Fibroblast of peridontal ligament (primary cell): ENCODE measurements at regions not wholly inside any gene's neighbourhood (a gene's known extent, or its start where the extent isn't known, plus 50 kb on each side); places are given as distances from the start of the nearest gene placed in this dataset.
"Not testable (repeated sequence)": the region's sequence is repeated elsewhere in the genome, so short reads cannot be mapped to it uniquely, and the experiment has no call there.

Source experiments
- DNase-seq: peaks from one replicate; pipeline ENCODE4 v3.0.0-alpha.2; 2010; ENCODE audit errors: extremely low read depth

GRCh38 chr6:153984811-153985210 lies 54.2 kb upstream of the OPRM1 start:
- DNase-seq = no peak

GRCh38 chr6:153980171-153980570 lies 58.9 kb upstream of the OPRM1 start:
- DNase-seq = no peak

DNA sequence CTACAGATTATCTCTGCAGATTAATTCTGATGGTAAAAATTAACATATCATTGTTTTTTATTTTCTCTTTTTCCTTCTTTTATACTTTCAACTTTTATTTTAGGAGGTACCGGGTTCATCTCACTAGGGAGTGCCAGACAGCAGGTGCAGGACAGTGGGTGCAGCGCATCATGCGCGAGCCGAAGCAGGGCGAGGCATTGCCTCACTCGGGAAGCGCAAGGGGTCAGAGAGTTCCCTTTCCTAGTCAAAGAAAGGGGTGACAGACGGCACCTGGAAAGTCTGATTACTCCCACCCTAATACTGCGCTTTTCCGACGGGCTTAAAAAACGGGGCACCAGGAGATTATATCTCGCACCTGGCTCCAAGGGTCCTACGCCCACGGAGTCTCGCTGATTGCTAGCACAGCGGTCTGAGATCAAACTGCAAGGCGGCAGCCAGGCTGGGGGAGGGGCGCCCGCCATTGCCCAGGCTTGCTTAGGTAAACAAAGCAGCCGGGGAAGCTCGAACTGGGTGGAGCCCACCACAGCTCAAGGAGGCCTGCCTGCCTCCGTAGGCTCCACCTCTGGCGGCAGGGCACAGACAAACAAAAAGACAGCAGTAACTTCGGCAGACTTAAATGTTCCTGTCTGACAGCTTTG lies 60.0 kb upstream of the OPRM1 start:
- DNase-seq = not testable (repeated sequence)

GRCh38 chr6:153976921-153977693 lies 61.9 kb upstream of the OPRM1 start:
- peak; percentile 87 for DNase-seq

GRCh38 chr6:153966001-153966400 lies 73.0 kb upstream of the OPRM1 start:
- DNase-seq = no peak

DNA sequence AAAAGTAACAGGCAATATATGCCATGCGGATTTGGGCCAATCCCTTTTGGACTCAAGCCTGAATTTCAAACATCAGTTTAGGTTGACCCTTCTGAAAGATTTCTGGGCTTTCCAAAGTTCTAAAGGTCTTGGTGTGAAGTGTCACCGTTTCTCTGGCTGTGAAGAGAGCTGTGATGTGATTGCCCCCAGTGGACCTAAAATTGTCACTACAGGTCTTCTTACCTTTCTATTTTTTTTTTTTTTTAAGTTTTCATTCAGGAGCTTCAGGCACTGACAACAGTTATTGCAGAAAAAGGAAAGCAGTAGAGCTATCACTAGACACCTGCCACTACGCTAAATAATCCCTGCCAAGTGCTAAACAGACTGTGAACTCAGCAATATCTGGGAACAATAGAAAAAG lies 75.7 kb upstream of the OPRM1 start:
- no peak for DNase-seq

GRCh38 chr6:153962555-153962954 lies 76.5 kb upstream of the OPRM1 start:
- DNase-seq = no peak

GRCh38 chr6:153960741-153961140 lies 78.3 kb upstream of the OPRM1 start:
- DNase-seq = no peak

DNA sequence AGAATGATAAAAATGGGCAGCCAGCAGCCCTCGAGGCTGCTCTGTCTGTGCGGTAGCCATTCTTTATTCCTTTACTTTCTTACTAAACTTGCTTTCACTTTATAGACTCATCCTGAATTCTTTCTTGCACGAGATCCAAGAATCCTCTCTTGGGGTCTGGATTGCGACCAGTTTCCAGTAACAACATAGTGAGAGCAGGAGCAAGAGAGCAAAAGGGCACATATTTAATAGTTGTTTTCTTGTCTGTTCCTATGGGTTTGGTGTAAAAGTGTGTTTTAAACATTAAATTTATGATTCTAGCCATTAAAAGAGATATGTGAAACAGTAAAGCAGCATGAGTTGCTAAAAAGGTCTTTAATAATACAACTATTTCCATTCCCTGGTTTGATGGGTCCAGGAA lies 78.8 kb upstream of the OPRM1 start:
- DNase-seq = no peak

DNA sequence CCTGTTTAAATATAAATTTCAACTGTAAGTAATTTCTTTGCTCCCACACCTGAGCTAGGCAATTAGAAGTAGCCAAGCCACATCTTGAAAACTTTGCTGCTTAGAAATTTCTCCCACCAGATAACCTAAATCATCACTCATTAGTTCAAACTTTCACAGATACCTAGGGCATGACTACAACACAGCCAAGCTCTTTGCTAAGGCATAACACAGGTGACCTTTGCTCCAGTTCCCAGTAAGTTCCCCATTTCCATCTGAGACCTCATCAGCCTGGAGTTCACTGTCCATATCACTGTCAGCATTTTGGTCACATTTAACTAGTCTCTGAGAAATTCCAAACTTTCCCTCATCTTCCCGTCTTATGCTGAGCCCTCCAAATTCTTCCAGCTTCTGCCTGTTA lies 79.8 kb upstream of the OPRM1 start:
- no peak for DNase-seq

- no peak for DNase-seq
Measured at GRCh38 chr6:153958860-153959259, 80.2 kb upstream of the OPRM1 start.

GRCh38 chr6:153957394-153957793 lies 81.6 kb upstream of the OPRM1 start:
- no peak for DNase-seq

- DNase-seq = no peak
Measured at GRCh38 chr6:153956808-153957207, 82.2 kb upstream of the OPRM1 start.

GRCh38 chr6:153949616-153950015 lies 89.4 kb upstream of the OPRM1 start:
- DNase-seq = no peak

DNA sequence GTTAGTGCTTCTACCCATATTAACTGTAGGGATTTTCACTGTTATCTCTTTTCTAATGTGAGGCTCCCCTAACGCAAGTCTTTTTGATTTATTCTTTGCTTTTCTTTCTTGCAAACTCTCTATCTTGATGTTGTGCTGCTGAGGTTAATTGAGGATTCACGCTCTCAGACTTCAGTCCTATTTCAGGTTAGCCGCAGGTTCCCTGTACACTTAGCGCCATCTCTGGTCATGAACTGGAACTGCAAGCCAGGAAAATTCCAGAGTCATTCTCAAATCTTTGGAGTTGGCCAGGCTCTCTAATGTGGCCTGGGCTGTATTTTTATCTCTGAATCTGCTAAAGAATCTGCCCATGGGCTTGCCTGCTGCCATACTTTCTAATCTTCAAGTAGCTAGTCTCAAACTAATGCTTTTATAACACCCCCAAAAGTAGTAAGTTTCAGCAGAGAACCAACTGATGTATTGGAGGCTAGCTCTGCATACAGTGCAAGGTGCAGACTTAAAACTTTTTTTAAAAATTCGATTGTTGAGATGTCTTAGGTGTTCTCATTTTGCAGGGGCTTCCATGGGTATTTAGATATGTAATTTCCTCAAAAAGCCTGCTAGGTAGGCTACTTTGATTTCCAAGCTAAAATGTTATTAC lies 91.1 kb upstream of the OPRM1 start:
- peak; percentile 12 for DNase-seq

DNA sequence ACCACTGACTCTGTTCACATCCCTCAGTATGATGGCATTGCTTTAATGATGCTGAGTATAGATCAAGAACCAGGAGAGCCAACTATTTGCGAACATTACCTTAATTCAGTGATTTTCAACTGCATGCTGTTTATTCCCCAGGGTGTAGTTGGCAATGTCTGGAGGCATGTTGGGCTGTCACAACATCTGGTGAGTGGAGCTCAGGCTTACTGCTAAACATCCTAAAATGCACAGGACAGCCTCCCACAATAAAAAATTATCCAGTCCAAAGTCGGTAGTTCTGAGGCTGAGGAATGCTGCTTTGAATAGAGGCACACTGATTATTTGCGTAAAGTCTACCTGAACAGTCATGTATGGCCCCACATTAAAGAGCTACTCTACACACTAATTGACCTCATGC lies 94.8 kb upstream of the OPRM1 start:
- DNase-seq = no peak

DNA sequence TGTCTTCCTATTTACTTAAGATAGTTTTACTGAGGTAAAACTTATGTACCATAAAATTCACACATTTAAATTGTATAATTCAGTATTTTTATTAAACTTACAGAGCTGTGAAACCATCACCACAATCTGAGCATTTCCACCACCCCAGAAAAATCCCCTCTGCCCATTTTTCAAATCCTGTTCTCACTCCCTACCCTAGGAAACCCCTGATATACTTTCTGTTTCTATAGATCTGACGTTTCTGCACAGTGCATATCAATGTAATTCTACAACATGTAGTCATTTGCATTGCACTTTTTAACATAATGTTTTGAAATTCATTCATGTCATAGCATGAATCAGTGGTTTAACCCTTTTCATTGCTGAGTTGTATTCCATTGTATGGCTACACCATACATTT lies 96.7 kb upstream of the OPRM1 start:
- DNase-seq = no peak

DNA sequence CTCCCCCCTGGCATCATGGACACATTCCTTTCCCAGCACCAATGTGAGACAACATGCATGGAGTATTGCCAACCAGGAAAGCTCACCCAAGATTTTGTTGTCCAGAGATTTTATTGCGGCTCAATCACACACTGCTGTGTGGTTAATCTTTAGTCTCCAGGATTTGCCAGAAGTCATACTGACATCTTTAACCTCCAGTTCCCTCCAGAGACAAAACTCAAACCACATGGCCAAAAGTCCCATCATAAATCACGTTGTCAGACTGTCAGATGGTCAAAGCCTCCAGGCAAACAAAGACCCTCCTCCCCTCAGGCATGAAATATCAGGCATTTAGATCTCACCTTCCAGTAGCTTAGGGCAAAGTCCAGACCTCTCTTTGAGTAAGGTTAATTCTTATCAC lies 97.3 kb upstream of the OPRM1 start:
- DNase-seq = no peak

DNA sequence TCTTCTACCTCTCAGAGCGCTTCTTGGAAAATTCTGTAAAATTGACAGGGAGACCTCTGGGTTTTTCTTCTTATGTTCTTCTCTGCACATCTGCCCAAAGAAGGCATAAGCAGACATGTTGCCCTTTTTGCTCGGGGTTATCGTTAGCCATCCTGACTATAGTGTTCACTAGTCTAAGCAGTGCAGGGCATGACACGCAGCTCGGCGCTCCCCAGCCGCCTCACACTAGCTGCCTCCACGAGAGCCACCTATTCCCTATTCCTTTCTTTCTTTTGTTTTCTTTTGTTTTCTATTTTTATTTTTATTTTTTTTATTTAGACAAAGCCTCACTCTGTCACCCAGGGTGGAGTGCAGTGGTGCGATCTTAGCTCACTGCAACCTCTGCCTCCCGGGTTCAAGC lies 100.2 kb upstream of the OPRM1 start:
- no peak for DNase-seq

GRCh38 chr6:153931431-153931830 lies 107.6 kb upstream of the OPRM1 start:
- no peak for DNase-seq

- no peak for DNase-seq
Measured at GRCh38 chr6:153927867-153928266, 111.2 kb upstream of the OPRM1 start.

- no peak for DNase-seq
Measured at GRCh38 chr6:153898360-153899059, 140.5 kb upstream of the OPRM1 start.

DNA sequence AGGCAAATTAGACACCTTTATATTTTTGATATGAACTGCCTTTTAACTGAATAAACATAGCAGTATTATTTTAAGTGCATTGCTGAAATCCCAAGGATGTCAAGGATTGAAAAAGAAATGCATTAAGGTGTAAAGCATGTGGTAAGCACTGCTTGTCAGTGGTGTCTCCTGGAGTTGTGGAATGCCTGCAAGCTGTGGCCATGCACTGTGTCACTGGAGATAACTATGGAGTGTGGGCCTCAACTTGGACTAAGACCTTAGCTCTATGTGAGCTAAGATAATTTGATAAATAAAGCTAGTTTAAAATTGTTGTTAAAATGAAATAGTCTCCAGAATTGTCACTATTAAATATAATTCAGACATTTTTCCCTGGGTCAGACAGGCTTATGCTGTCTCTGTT lies 156.6 kb upstream of the OPRM1 start:
- no peak for DNase-seq
